ENCODE measurements at regions not wholly inside any gene's neighbourhood (a gene's known extent, or its start where the extent isn't known, plus 50 kb on each side); places are given as distances from the start of the nearest gene placed in this dataset.
A peak's percentile ranks its signal among the peaks of the same experiment; 100 is the strongest.

GRCh38 chr21:14785679-14786078 is 239.6 kb upstream of the SAMSN1 start:
- Histone ChIP-seq H3K27me3 (ENCODE audit: insufficient read depth, insufficient read length) (no peaks in the 10 kb centered on the region), H3K9me3 (ENCODE audit: insufficient read depth, low read length) (no peaks in the 10 kb centered on the region), H3K9ac (ENCODE audit: insufficient read length, low read depth) (no peak overlapping the region), H3K4me1 (ENCODE audit: insufficient read depth, insufficient read length) (no peaks in the 10 kb centered on the region), H3K36me3 (ENCODE audit: insufficient read depth, insufficient read length, low read length) (no peaks in the 10 kb centered on the region), H3K4me3 (ENCODE audit: insufficient read length, low read depth) (no peak overlapping the region)
- DNase-seq (ENCODE audit: low read depth, low spot score): no peak
- TF ChIP-seq YY1 (IDR thresholded peaks at IDR 0.05; ENCODE audit: insufficient read depth, insufficient read length) (no peak), SUZ12 (IDR thresholded peaks at IDR 0.05; ENCODE audit: extremely low read depth, insufficient read depth, insufficient read length) (no peak), ZNF274 (IDR thresholded peaks at IDR 0.05; ENCODE audit: low read depth, low read length) (no peak)

- no peak overlapping the region for H3K4me3 ChIP-seq (ENCODE audit: insufficient read length, low read depth)
- no peaks in the 10 kb centered on the region for H3K4me1 ChIP-seq (ENCODE audit: insufficient read depth, insufficient read length)
- peaks cover 8% of the 10 kb centered on the region; the same call in 1 of the 2 replicates for H3K9me3 ChIP-seq (ENCODE audit: insufficient read depth, low read length)
- DNase-seq (ENCODE audit: low read depth, low spot score): peak; percentile 55
- H3K36me3 ChIP-seq (ENCODE audit: insufficient read depth, insufficient read length, low read length): no peaks in the 10 kb centered on the region
- no peaks in the 10 kb centered on the region for H3K27me3 ChIP-seq (ENCODE audit: insufficient read depth, insufficient read length)
- no peak overlapping the region for H3K9ac ChIP-seq (ENCODE audit: insufficient read length, low read depth)
- no peak for TF ChIP-seq SUZ12 (IDR thresholded peaks at IDR 0.05; ENCODE audit: extremely low read depth, insufficient read depth, insufficient read length)
Measured at GRCh38 chr21:14773777-14774345, 227.7 kb upstream of the SAMSN1 start.

GRCh38 chr21:14771593-14771992 is 225.5 kb upstream of the SAMSN1 start:
- no peak overlapping the region for H3K4me3 ChIP-seq (ENCODE audit: insufficient read length, low read depth)
- H3K27me3 ChIP-seq (ENCODE audit: insufficient read depth, insufficient read length): no peaks in the 10 kb centered on the region
- no peak for DNase-seq (ENCODE audit: low read depth, low spot score)
- H3K36me3 ChIP-seq (ENCODE audit: insufficient read depth, insufficient read length, low read length): no peaks in the 10 kb centered on the region
- no peak for TF ChIP-seq ZNF274 (IDR thresholded peaks at IDR 0.05; ENCODE audit: low read depth, low read length)
- no peak for TF ChIP-seq YY1 (IDR thresholded peaks at IDR 0.05; ENCODE audit: insufficient read depth, insufficient read length)
- no peak for TF ChIP-seq SUZ12 (IDR thresholded peaks at IDR 0.05; ENCODE audit: extremely low read depth, insufficient read depth, insufficient read length)
- no peaks in the 10 kb centered on the region for H3K4me1 ChIP-seq (ENCODE audit: insufficient read depth, insufficient read length)
- H3K9ac ChIP-seq (ENCODE audit: insufficient read length, low read depth): no peak overlapping the region
- no peaks in the 10 kb centered on the region for H3K9me3 ChIP-seq (ENCODE audit: insufficient read depth, low read length)

GRCh38 chr21:14768042-14768441 is 221.9 kb upstream of the SAMSN1 start:
- no peak for TF ChIP-seq SUZ12 (IDR thresholded peaks at IDR 0.05; ENCODE audit: extremely low read depth, insufficient read depth, insufficient read length)
- no peak for TF ChIP-seq ZNF274 (IDR thresholded peaks at IDR 0.05; ENCODE audit: low read depth, low read length)
- TF ChIP-seq YY1 (IDR thresholded peaks at IDR 0.05; ENCODE audit: insufficient read depth, insufficient read length): no peak
- no peaks in the 10 kb centered on the region for H3K4me1 ChIP-seq (ENCODE audit: insufficient read depth, insufficient read length)
- H3K27me3 ChIP-seq (ENCODE audit: insufficient read depth, insufficient read length): no peaks in the 10 kb centered on the region
- no peak overlapping the region for H3K9ac ChIP-seq (ENCODE audit: insufficient read length, low read depth)
- H3K4me3 ChIP-seq (ENCODE audit: insufficient read length, low read depth): no peak overlapping the region
- no peaks in the 10 kb centered on the region; the same call in 1 of the 2 replicates for H3K9me3 ChIP-seq (ENCODE audit: insufficient read depth, low read length)
- DNase-seq (ENCODE audit: low read depth, low spot score): no peak
- no peaks in the 10 kb centered on the region for H3K36me3 ChIP-seq (ENCODE audit: insufficient read depth, insufficient read length, low read length)

- TF ChIP-seq SUZ12 (IDR thresholded peaks at IDR 0.05; ENCODE audit: extremely low read depth, insufficient read depth, insufficient read length): no peak
- no peak for TF ChIP-seq YY1 (IDR thresholded peaks at IDR 0.05; ENCODE audit: insufficient read depth, insufficient read length)
- TF ChIP-seq ZNF274 (IDR thresholded peaks at IDR 0.05; ENCODE audit: low read depth, low read length): no peak
- Histone ChIP-seq H3K4me3 (ENCODE audit: insufficient read length, low read depth) (no peak overlapping the region), H3K4me1 (ENCODE audit: insufficient read depth, insufficient read length) (no peaks in the 10 kb centered on the region), H3K9me3 (ENCODE audit: insufficient read depth, low read length) (no peaks in the 10 kb centered on the region; the same call in 1 of the 2 replicates), H3K27me3 (ENCODE audit: insufficient read depth, insufficient read length) (no peaks in the 10 kb centered on the region), H3K36me3 (ENCODE audit: insufficient read depth, insufficient read length, low read length) (no peaks in the 10 kb centered on the region), H3K9ac (ENCODE audit: insufficient read length, low read depth) (no peak overlapping the region)
- DNase-seq (ENCODE audit: low read depth, low spot score): no peak
Measured at GRCh38 chr21:14767192-14767852, 221.2 kb upstream of the SAMSN1 start.

GRCh38 chr21:14766241-14766640 is 220.1 kb upstream of the SAMSN1 start:
- Histone ChIP-seq H3K9ac (ENCODE audit: insufficient read length, low read depth) (no peak overlapping the region), H3K27me3 (ENCODE audit: insufficient read depth, insufficient read length) (no peaks in the 10 kb centered on the region), H3K9me3 (ENCODE audit: insufficient read depth, low read length) (no peaks in the 10 kb centered on the region; the same call in 1 of the 2 replicates), H3K4me1 (ENCODE audit: insufficient read depth, insufficient read length) (no peaks in the 10 kb centered on the region), H3K36me3 (ENCODE audit: insufficient read depth, insufficient read length, low read length) (no peaks in the 10 kb centered on the region), H3K4me3 (ENCODE audit: insufficient read length, low read depth) (no peak overlapping the region)
- peak; percentile 40 for DNase-seq (ENCODE audit: low read depth, low spot score)
- TF ChIP-seq YY1 (IDR thresholded peaks at IDR 0.05; ENCODE audit: insufficient read depth, insufficient read length) (no peak), SUZ12 (IDR thresholded peaks at IDR 0.05; ENCODE audit: extremely low read depth, insufficient read depth, insufficient read length) (no peak), ZNF274 (IDR thresholded peaks at IDR 0.05; ENCODE audit: low read depth, low read length) (no peak)

- TF ChIP-seq SUZ12 (IDR thresholded peaks at IDR 0.05; ENCODE audit: extremely low read depth, insufficient read depth, insufficient read length): no peak
- no peak for TF ChIP-seq YY1 (IDR thresholded peaks at IDR 0.05; ENCODE audit: insufficient read depth, insufficient read length)
- TF ChIP-seq ZNF274 (IDR thresholded peaks at IDR 0.05; ENCODE audit: low read depth, low read length): no peak
- no peaks in the 10 kb centered on the region for H3K36me3 ChIP-seq (ENCODE audit: insufficient read depth, insufficient read length, low read length)
- DNase-seq (ENCODE audit: low read depth, low spot score): no peak
- H3K27me3 ChIP-seq (ENCODE audit: insufficient read depth, insufficient read length): no peaks in the 10 kb centered on the region
- H3K4me3 ChIP-seq (ENCODE audit: insufficient read length, low read depth): no peak overlapping the region
- H3K9me3 ChIP-seq (ENCODE audit: insufficient read depth, low read length): no peaks in the 10 kb centered on the region; the same call in 1 of the 2 replicates
- H3K9ac ChIP-seq (ENCODE audit: insufficient read length, low read depth): no peak overlapping the region
- H3K4me1 ChIP-seq (ENCODE audit: insufficient read depth, insufficient read length): no peaks in the 10 kb centered on the region
Measured at GRCh38 chr21:14763695-14764064, 217.6 kb upstream of the SAMSN1 start.
